ENCODE measurements at regions not wholly inside any gene's neighbourhood (a gene's known extent, or its start where the extent isn't known, plus 50 kb on each side); places are given as distances from the start of the nearest gene placed in this dataset. TPM values are rescaled to one million over a fixed set of nuclear protein-coding genes. Genes with fewer than 3 reads are reported as not detected.

DNA sequence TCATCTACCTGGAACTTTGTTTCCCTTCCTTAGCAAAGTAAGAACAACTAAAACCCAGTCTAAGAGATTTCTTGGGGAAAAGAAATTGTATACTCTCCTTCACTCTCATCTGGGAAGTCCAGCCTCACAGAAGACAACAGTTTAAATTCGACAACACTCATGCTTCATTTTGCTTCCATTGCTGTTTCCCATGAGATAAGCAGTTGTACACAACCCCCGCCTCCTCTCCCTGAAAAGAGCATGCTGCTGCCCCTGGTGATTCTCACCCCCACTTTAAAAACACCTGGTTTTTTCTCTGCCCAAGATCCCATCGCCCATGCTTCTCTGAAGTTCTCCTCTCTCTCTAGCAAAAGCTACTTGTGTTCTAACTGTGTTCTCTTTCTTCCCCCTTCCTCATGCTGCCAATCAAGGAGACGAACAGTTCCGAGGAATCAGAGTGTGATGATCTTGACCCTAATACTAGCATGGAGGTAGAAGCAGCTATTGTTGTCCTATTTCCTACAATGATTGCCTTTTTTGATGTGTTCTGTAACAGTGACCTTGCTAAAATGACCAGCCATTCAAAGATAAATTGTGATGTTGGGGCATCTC, 51.1 kb upstream of the UMPS start:
- 69 to 84% (median 84%) methylated on average over 5 of the region's 5 CpGs for WGBS, 3 donors
- H3K4me3 ChIP-seq, result no peak overlapping the region
- intact Hi-C loops (cut with DNase I), result no loop called here

More for the DNA sequence above, 51.1 kb upstream of the UMPS start:
- Histone ChIP-seq H3K27me3 (no peaks in the 10 kb centered on the region), H3K9me3 (no peaks in the 10 kb centered on the region), H3K4me1 (ENCODE audit: insufficient read depth) (no peaks in the 10 kb centered on the region), H3K27ac (no peak overlapping the region), H3K36me3 (no peaks in the 10 kb centered on the region)
- DNase-seq, result no peak
- TF ChIP-seq EP300 (IDR thresholded peaks at IDR 0.05), result no peak
- TF ChIP-seq, protein P1, sequence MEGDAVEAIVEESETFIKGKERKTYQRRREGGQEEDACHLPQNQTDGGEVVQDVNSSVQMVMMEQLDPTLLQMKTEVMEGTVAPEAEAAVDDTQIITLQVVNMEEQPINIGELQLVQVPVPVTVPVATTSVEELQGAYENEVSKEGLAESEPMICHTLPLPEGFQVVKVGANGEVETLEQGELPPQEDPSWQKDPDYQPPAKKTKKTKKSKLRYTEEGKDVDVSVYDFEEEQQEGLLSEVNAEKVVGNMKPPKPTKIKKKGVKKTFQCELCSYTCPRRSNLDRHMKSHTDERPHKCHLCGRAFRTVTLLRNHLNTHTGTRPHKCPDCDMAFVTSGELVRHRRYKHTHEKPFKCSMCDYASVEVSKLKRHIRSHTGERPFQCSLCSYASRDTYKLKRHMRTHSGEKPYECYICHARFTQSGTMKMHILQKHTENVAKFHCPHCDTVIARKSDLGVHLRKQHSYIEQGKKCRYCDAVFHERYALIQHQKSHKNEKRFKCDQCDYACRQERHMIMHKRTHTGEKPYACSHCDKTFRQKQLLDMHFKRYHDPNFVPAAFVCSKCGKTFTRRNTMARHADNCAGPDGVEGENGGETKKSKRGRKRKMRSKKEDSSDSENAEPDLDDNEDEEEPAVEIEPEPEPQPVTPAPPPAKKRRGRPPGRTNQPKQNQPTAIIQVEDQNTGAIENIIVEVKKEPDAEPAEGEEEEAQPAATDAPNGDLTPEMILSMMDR (IDR thresholded peaks at IDR 0.05), result no peak
- TF ChIP-seq POLR2A (IDR thresholded peaks at IDR 0.05), result no peak

Small RNAs in the stretch of these regions (microRNA-seq; reads per million reads assigned to microRNA genes)
- gene MIR5002 (0 reads per million in 3 donors), gene MIR6083 (0 reads per million in 3 donors)

Small RNAs in the stretch of these regions (small RNA-seq; reads per million reads assigned to genes)
- gene MIR5002, result not detected
- not detected for gene MIR6083
- gene RNU6-143P, result not detected
